Activated CD4-positive, CD25-positive, alpha-beta regulatory T cell (primary cell): ENCODE measurements at regions not wholly inside any gene's neighbourhood (a gene's known extent, or its start where the extent isn't known, plus 50 kb on each side); places are given as distances from the start of the nearest gene placed in this dataset.
"Not testable (repeated sequence)": the region's sequence is repeated elsewhere in the genome, so short reads cannot be mapped to it uniquely, and the experiment has no call there.

Source experiments
- DNase-seq, 4 experiments: peaks; one replicate each; lab custom pipeline; 2025; lab: John Stamatoyannopoulos, UW

GRCh38 chr17:72175787-72176515 is 55.1 kb downstream of the SOX9 start:
- DNase-seq: no peak

- no peak for DNase-seq
These were observed 55.7 kb downstream of the SOX9 start for GRCh38 chr17:72176516-72176851.

DNA sequence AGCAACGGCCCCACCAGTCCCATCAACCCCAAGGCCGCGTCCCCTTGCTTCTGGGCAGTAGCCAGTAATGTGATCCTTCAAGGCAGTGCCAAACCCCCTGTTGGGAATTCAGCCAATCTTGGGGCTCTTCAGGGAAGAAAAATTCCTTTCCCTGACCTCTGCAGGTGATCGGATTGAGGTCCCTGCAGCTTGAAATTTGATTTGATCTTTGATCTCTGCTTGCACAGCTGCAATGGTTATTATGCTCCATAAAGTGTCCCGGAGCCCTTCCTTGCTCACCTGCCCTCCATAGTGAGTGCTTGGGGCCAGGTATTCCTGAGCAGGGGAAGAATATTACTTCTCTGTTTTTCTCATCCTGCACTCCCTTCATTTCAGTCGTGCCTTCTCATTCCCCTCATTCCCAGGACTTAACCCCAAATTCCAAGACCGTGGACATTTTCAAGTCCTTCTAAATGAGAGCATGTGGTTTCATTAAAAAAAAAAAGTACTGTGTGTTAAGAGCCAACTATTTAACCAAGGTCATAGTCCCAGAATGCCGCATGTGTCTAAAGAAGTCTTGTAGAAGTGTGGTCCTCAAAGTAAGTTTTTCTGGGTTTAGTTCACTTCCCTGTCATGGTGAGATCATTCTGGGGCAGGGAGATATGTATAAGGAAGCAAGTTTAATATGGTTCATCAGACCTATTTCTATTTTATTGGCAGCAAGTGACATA is 56.3 kb downstream of the SOX9 start:
- DNase-seq: no peak

GRCh38 chr17:72177738-72178137 is 56.9 kb downstream of the SOX9 start:
- no peak for DNase-seq

DNA sequence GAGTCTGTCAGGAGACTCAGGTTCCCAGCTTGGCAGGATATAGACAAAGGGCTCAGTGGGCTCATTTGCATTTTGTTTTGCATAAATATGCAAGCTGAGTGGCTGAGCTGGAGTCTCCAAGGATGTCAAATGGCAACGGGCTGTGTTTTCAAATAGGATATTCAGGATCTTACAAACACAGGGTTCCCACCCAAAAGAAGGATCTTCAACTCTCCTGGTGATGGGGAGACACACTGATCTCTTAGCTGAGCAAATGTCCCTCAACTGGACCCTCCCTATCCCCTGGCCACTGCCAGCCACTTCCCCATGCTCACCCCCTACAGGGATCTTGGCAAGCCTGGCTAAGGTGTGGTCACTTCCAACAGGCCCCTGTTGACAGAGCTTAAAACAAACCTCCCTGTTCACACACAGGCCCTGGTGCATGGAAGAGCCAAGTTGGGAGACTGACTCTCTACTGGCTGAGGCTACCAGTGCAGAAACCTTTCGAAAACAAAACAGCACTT is 61.6 kb downstream of the SOX9 start:
- DNase-seq: no peak

GRCh38 chr17:72183194-72183685 is 62.4 kb downstream of the SOX9 start:
- DNase-seq: no peak

- DNase-seq: no peak
These were observed 64.0 kb downstream of the SOX9 start for GRCh38 chr17:72184805-72185204.

DNA sequence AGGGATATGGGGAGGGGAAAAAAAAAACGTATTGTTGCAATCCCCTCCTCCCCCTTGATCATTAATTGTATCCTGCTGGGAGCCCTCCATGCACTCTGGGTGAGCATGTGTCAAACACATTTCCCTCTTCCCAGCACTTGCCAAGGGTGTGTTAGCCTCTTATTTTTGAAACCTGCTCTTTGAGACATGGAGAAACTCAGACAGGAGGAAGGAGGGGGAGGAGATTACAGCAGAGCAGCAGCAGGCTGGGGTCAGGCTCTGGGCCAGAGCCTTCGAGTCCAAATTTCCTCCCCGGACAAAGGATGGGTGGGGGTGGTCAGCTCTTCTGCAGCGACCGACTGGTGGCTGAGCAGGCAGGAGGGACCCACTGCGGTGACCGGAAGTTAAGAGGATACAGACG is 64.7 kb downstream of the SOX9 start:
- no peak for DNase-seq

DNA sequence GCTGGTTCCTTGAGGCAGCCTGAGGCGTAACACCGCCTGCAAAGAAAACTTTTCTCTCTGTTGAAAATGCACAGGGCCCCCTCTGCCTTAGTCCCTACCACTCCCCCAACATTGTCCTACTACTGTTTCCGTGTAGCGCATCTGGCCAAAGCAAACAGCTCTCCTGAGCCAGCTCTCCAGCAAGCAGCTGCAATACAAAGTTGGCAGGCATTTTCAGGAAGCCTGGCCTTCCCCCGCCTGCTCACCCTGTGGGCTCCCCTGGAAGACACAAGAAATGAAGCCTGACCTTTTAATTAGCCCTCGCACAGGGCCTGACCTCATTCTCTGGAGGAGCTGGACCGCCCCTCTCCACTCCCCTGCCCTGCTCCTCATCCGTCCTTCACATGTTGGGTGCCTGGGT is 66.7 kb downstream of the SOX9 start:
- DNase-seq: no peak

- no peak for DNase-seq
These were observed 68.0 kb downstream of the SOX9 start for GRCh38 chr17:72188801-72189200.

DNA sequence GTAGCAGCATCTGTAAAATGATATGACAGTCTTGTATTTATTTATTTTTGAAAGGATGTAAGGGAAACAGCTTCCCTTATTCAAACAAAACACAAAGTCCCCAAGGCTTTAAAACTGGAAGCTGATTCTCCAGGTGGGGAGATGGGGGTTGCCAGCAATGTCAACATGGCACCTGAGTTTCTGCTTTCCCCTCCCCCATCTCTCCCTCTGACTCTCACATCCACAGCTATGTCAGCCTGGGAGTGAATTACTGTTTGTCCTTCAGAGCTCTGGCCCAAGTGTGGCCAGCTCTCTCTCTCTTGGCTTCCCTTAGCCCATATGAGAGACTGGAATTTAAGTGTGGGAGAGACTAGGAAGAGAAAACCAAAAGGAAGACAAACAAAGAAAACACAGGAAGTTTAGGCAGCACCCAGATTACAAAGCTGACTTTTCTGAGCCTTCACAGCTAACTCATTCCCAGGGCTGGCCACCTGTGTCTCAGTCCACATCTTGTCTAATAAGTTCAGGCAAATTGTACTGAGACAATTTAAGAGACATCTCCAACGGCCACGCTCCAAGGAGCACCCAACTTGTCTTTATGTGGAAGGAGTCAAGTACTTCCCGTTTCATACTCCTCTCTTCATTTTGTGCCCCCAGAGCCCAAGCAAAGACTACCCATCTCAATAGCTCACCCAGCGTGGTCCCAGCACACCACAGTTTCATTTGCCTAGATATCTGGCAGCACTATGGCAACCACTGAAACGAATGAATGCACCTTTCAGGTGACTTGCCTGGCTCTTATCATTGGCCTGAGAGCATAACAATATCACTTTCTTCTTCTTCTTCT is 69.2 kb downstream of the SOX9 start:
- DNase-seq: no peak

DNA sequence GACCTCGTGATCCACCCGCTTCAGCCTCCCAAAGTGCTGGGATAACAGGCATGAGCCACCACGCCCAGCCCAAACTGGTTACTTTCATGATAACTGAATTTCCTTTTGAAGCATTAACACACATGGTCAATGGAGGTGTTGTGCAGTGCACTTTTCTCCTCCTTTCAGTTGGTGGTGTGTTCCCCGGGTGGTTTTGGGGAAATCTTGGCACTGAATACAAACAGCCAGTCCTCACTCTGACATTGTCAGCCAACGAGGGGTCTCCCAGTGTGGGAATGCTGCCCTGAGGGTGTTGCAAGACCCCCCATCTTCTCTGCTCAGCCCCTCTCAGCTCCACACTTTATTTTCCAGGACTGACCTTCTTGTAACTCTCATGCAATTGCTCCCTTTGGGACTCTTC is 70.5 kb downstream of the SOX9 start:
- DNase-seq: no peak

- no peak for DNase-seq
These were observed 71.3 kb downstream of the SOX9 start for GRCh38 chr17:72191921-72192799.

GRCh38 chr17:72192800-72193192 is 72.0 kb downstream of the SOX9 start:
- no peak for DNase-seq

DNA sequence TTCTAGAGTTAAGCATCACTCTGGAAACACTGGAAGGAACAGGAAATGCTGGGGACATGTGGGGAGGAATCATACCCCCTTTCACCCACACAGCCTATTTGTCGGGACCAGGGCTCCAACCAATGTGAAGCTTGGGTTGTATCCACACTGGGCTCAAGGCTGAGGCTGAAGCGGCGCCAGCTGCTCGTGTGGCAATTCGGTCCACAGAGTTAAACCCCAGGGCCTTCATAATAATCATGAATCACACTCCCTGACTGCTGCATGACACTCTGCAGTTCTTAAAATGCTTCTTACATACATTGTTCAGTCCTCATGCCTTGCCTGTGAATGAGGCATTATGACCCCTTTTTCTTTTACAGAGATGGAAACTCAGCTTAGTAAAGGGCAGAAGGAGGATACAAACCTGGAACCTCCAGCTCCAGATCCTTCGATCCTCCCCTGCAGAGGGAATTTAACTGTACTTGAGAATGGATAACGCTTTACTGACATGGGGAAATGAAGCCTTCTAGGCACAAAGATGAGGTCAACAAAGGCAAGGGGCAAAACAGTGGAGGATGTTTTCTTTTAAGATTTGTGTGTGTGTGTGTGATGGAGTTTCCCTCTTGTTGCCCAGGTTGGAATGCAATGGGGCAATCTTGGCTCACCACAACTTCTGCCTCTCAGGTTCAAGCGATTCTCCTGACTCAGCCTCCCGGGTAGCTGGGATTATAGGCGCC is 72.7 kb downstream of the SOX9 start:
- DNase-seq: no peak

GRCh38 chr17:72194107-72194440 is 73.3 kb downstream of the SOX9 start:
- DNase-seq: not testable (repeated sequence)

DNA sequence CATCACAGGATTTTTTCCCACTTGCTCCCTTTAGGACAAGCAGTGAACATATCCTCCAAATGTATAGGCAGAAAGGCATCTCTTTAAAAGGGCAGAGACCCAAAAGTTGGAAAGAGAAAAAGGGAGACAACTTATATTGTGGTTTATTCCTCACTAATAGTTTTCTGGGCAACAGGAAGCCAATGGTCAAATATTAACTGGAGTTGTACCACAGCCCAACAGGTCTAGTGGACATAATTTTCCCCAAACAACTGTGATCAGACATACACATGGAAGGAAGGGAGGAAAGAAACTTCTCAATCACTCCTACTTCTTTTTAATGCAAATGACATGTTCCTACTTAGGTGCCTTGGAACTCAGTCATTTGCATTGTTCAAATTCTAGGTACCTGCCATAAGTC is 78.4 kb downstream of the SOX9 start:
- no peak for DNase-seq

DNA sequence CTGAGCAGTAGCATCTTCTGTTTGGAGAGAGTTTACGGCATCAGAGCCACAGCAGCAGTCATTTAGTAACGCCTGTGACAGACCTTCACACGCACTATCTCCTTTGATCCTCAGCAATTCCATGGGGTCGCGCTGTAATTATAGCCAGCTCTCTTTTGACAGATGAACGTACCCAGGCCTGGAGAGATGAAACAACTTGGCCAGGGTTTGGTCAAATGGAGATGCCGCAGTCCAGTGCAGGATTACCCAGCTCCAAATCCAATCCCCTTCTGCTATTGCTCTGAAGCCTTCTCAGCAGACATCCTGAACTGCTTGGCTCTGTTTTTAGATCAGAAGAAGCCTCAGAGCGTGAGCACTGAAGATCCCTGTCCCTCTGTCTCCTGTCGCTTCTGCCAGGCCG is 83.9 kb downstream of the SOX9 start:
- DNase-seq: no peak

DNA sequence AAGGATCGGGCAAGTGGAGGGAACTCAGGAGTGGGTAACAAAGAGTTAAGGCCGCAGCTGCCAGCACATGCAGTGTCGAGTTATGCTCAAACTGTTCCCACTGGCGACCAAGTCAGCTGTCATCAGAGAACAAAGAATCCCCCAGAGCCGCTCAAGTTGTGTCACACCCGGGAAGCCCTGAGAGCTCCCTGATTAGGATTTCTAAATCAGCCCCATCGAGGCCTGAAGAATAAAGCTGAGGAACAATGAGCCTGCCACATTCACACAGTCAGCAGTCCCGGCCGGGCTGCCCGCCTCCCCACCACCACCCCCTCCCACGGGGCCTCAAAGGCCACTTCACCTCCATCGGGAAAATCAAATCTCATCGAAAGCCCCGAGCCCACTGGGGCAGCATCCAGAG is 84.5 kb downstream of the SOX9 start:
- DNase-seq: no peak

- no peak for DNase-seq
These were observed 85.0 kb downstream of the SOX9 start for GRCh38 chr17:72205822-72206221.

DNA sequence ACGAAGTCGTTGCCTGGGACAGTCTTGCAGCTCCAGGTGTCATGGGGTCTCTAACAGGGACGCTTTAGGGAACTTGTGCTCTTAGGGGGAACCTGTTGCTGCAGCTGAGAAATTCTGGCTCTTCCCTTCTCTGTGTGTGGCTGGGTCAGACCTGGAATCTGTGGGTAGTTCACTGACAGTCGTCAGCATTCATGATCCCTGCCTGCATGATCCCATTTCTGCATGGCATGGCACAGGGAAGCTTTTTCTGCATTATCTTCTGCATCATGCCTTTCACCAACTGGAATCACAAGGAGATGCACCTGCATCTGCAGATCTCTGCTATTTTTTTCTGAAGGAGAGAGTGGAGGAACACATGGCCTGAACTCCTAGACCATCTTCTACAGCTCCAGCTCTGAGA is 85.6 kb downstream of the SOX9 start:
- DNase-seq: no peak
